ENCODE measurements at regions not wholly inside any gene's neighbourhood (a gene's known extent, or its start where the extent isn't known, plus 50 kb on each side); places are given as distances from the start of the nearest gene placed in this dataset.

- DNase-seq (ENCODE audit: low read depth in 2 of 3, low spot score in 2 of 3) = no peak
Measured at GRCh38 chr22:48378673-48379072, 1449.0 kb downstream of the BRD1 start.

GRCh38 chr22:48376936-48377712 lies 1450.5 kb downstream of the BRD1 start:
- DNase-seq (ENCODE audit: low read depth in 2 of 3, low spot score in 2 of 3) = no peak

- DNase-seq (ENCODE audit: low read depth in 2 of 3, low spot score in 2 of 3) = no peak
Measured at GRCh38 chr22:48376428-48376827, 1451.2 kb downstream of the BRD1 start.

- DNase-seq (ENCODE audit: low read depth in 2 of 3, low spot score in 2 of 3) = no peak
Measured at GRCh38 chr22:48373626-48374173, 1454.0 kb downstream of the BRD1 start.

- DNase-seq (ENCODE audit: low read depth in 2 of 3, low spot score in 2 of 3) = no peak
Measured at GRCh38 chr22:48372390-48372789, 1455.3 kb downstream of the BRD1 start.

GRCh38 chr22:48371391-48371790 lies 1456.3 kb downstream of the BRD1 start:
- DNase-seq (ENCODE audit: low read depth in 2 of 3, low spot score in 2 of 3) = no peak

- DNase-seq (ENCODE audit: low read depth in 2 of 3, low spot score in 2 of 3) = no peak
Measured at GRCh38 chr22:48370508-48371325, 1457.0 kb downstream of the BRD1 start.

- DNase-seq (ENCODE audit: low read depth in 2 of 3, low spot score in 2 of 3) = no peak
Measured at GRCh38 chr22:48369789-48370507, 1457.7 kb downstream of the BRD1 start.

GRCh38 chr22:48368975-48369525 lies 1458.6 kb downstream of the BRD1 start:
- DNase-seq (ENCODE audit: low read depth in 2 of 3, low spot score in 2 of 3) = no peak

GRCh38 chr22:48367731-48368130 lies 1459.9 kb downstream of the BRD1 start:
- DNase-seq (ENCODE audit: low read depth in 2 of 3, low spot score in 2 of 3) = no peak

- DNase-seq (ENCODE audit: low read depth in 2 of 3, low spot score in 2 of 3) = no peak
Measured at GRCh38 chr22:48366591-48366990, 1461.1 kb downstream of the BRD1 start.

GRCh38 chr22:48366056-48366455 lies 1461.6 kb downstream of the BRD1 start:
- DNase-seq (ENCODE audit: low read depth in 2 of 3, low spot score in 2 of 3) = no peak

GRCh38 chr22:48365386-48365785 lies 1462.3 kb downstream of the BRD1 start:
- no peak for DNase-seq (ENCODE audit: low read depth in 2 of 3, low spot score in 2 of 3)

- DNase-seq (ENCODE audit: low read depth in 2 of 3, low spot score in 2 of 3) = no peak
Measured at GRCh38 chr22:48362721-48363404, 1464.8 kb downstream of the BRD1 start.

- no peak for DNase-seq (ENCODE audit: low read depth in 2 of 3, low spot score in 2 of 3)
Measured at GRCh38 chr22:48361099-48361639, 1466.5 kb downstream of the BRD1 start.

- DNase-seq (ENCODE audit: low read depth in 2 of 3, low spot score in 2 of 3) = no peak
Measured at GRCh38 chr22:48359613-48359965, 1468.1 kb downstream of the BRD1 start.

- no peak for DNase-seq (ENCODE audit: low read depth in 2 of 3, low spot score in 2 of 3)
Measured at GRCh38 chr22:48358886-48359612, 1468.6 kb downstream of the BRD1 start.

- no peak for DNase-seq (ENCODE audit: low read depth in 2 of 3, low spot score in 2 of 3)
Measured at GRCh38 chr22:48357961-48358360, 1469.7 kb downstream of the BRD1 start.

- DNase-seq (ENCODE audit: low read depth in 2 of 3, low spot score in 2 of 3) = no peak
Measured at GRCh38 chr22:48357196-48357595, 1470.5 kb downstream of the BRD1 start.

Measured in hematopoietic multipotent progenitor cell (in vitro differentiated cells).